ENCODE measurements at regions not wholly inside any gene's neighbourhood (a gene's known extent, or its start where the extent isn't known, plus 50 kb on each side); places are given as distances from the start of the nearest gene placed in this dataset.

- no peak for TF ChIP-seq CTCF (IDR thresholded peaks at IDR 0.05)
- Histone ChIP-seq H3K27ac (no peak overlapping the region), H3K4me3 (no peak overlapping the region)
- DNase-seq (ENCODE audit: low spot score) = no peak
Measured at GRCh38 chr3:176969066-176969465, 228.2 kb downstream of the TBL1XR1 start.

- Histone ChIP-seq H3K27ac (no peak overlapping the region), H3K4me3 (no peak overlapping the region)
- DNase-seq (ENCODE audit: low spot score) = no peak
- TF ChIP-seq CTCF (IDR thresholded peaks at IDR 0.05) = no peak
Measured at GRCh38 chr3:176968631-176969030, 228.7 kb downstream of the TBL1XR1 start.

- no peak overlapping the region for H3K27ac ChIP-seq
Measured at GRCh38 chr3:176967522-176967921, 229.8 kb downstream of the TBL1XR1 start.

GRCh38 chr3:176964661-176965060 is 232.6 kb downstream of the TBL1XR1 start:
- Histone ChIP-seq H3K4me3 (no peak overlapping the region), H3K27ac (no peak overlapping the region)
- no peak for TF ChIP-seq CTCF (IDR thresholded peaks at IDR 0.05)
- DNase-seq (ENCODE audit: low spot score) = no peak

More at GRCh38 chr3:176967522-176967921, 229.8 kb downstream of the TBL1XR1 start:
- no peak for DNase-seq (ENCODE audit: low spot score)
- no peak overlapping the region for H3K4me3 ChIP-seq
- TF ChIP-seq CTCF (IDR thresholded peaks at IDR 0.05) = no peak

- no peak overlapping the region for H3K27ac ChIP-seq
- TF ChIP-seq CTCF (IDR thresholded peaks at IDR 0.05) = no peak
- no peak for DNase-seq (ENCODE audit: low spot score)
- H3K4me3 ChIP-seq = no peak overlapping the region
Measured at GRCh38 chr3:176961916-176962315, 235.4 kb downstream of the TBL1XR1 start.

GRCh38 chr3:176959867-176960266 is 237.4 kb downstream of the TBL1XR1 start:
- no peak overlapping the region for H3K27ac ChIP-seq
- DNase-seq (ENCODE audit: low spot score) = no peak
- TF ChIP-seq CTCF (IDR thresholded peaks at IDR 0.05) = no peak
- no peak overlapping the region for H3K4me3 ChIP-seq

- DNase-seq (ENCODE audit: low spot score) = no peak
- Histone ChIP-seq H3K27ac (no peak overlapping the region), H3K4me3 (no peak overlapping the region)
- TF ChIP-seq CTCF (IDR thresholded peaks at IDR 0.05) = no peak
Measured at GRCh38 chr3:176958560-176958959, 238.7 kb downstream of the TBL1XR1 start.
